MV-4-11 (cell line): ENCODE measurements at regions not wholly inside any gene's neighbourhood (a gene's known extent, or its start where the extent isn't known, plus 50 kb on each side); places are given as distances from the start of the nearest gene placed in this dataset.

ENCODE experiments used
- DNase-seq: peaks from one replicate; lab custom pipeline; 2025; lab: John Stamatoyannopoulos, UW

- DNase-seq, result peak; percentile 10
Measured at GRCh38 chr16:66289051-66289680, 77.3 kb upstream of the CDH5 start.

DNA sequence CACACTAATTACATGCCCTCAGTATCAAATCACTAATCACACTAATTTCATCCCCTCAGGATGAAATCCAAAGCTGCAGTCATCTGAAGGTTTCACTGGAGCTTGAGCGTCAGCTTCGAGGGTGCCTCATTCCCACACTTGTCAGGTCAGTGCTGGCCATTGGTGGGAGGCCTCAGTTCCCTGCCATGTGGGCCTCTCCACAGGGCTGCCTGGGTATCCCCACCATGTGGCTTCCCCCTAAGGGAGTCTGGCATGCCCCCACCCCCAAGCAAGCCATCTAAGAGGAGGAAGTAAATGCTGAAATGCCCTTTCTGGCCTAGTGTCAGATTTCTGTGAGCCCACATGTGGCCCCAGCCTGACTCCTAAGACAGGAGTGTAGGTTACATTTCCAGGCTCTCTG, 78.6 kb upstream of the CDH5 start:
- DNase-seq, result no peak

DNA sequence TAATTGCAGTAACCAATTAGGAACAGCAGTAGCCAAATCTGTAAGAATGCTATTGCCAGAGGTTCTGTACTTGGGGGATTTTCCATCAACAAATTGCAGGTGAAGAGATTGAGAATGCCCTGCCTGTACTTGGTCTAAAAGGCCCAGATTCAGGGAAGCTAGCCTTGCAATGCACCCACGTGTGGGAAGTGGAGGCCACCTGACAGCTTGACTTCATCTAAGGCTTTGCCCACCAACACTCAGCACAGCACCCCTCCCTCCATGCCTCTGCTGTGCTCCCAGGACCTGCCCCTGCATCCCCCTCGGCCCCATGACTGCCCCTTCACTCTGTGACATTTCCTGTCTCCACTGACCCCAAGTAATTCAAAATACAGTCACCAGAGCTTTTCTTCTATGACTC, 79.1 kb upstream of the CDH5 start:
- DNase-seq, result no peak

DNA sequence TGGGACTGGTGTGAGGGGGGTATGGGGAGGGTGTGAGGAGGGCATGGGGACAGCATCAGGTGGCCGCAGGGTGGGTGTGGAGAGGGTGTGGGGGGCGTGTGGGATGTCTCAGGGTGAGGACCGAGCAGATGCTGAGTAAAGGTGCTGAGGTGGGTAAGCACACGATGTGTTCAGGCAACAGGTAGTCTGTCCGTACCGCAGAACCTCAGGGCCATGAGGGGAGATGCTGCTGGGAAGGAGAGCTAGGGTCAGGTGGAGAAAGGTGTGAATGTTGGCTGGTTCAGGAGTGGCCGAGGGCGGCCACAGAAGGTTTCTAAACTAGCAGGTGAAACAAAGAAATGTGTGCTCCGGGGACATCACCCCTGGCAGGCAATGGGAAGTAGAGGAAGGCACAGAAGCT, 80.0 kb upstream of the CDH5 start:
- no peak for DNase-seq

GRCh38 chr16:66278604-66279262, 87.8 kb upstream of the CDH5 start:
- DNase-seq, result no peak

DNA sequence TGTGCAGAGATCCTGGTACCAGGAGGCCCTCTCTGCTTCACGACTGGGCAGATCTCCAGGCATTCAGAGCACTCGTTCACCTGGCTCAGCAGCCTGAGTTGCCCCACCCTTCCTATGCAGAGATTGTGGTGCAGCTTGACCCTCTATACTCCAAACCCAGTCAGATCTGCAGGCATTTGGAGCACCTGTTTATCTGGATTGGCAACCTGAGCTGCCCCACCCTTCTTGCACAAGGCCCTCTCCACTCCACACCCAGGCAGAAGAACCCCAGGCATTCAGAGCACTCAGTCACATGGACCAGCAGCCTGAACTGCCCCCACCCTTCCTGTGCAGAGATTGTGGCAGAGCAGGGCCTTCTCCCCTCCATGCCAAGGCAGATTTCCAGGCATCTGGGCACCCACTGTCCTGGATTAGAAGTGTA, 88.4 kb upstream of the CDH5 start:
- DNase-seq, result no peak

- DNase-seq, result no peak
Measured at GRCh38 chr16:66277311-66278070, 89.0 kb upstream of the CDH5 start.

DNA sequence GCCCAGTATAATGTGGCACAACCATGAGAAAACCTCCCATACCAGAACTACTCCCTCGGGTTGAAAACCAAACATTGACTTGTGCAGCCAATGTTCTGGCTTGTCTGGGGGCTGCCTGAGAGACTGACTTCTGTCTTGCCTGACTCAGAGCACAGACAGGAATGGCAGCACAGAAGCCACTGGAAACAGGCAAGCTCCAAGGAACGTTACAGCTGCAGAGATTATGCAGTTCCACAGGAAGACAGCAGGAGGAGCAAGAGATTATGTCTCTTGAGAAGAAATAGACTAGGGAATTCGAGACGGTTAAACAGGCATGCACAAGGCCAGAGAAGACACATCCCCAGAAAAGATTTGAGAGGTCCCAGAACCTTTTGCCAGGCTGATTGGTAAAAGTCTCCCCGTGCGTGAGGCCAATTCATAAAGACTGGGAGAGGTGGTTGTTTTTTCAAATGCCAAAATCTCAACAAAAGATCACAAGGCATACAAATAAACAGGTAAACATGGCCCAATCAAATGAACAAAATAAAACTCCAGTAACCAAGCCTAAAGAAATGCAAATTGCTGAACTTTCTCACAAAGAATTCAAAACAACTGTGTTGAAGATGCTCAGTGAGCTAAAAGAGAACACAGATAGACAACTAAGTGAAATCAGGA, 90.6 kb upstream of the CDH5 start:
- DNase-seq, result peak; percentile 39

GRCh38 chr16:66274335-66275110, 92.0 kb upstream of the CDH5 start:
- peak; percentile 72 for DNase-seq

- no peak for DNase-seq
Measured at GRCh38 chr16:66273644-66274334, 92.7 kb upstream of the CDH5 start.

DNA sequence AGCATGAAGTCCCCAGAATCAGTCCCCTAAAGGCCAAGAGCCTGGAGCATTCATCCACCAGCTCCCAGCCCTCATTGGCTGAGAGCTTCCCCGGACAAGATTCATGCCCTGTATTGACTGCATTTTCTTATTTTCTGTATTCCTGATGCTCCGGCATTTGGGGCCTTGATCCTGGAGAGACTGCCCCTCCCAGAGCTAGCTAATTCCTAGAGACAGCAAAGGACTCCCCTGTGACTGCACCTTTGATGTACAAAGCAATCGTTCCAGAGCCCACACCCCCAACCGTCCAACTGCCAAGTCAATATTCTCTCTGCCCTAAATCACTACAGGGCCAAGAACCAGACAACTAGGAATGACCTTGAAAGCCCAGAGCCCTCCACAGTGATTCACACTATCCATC, 93.4 kb upstream of the CDH5 start:
- DNase-seq, result no peak

DNA sequence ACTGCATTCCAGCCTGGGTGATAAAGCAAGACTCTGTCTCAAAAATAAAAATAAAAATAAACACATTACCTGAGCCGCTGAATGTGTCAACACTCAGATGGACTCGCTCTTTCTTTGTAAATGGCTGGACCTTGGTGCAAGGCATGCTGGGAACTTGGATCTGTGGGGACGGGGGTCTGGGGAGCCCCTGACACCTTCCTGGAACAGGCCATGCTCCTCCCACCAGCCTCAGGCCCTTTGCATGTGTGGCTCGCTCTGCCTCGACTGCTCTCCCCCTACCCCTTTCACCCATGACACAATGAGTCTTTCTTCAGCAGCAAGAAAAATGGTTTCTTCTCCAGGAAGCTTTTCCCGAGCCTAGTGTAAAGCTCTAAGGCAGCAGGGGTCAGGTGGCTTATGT, 94.0 kb upstream of the CDH5 start:
- no peak for DNase-seq

GRCh38 chr16:66271074-66272060, 95.1 kb upstream of the CDH5 start:
- no peak for DNase-seq

- DNase-seq, result peak; percentile 40
Measured at GRCh38 chr16:66270333-66270927, 96.1 kb upstream of the CDH5 start.

DNA sequence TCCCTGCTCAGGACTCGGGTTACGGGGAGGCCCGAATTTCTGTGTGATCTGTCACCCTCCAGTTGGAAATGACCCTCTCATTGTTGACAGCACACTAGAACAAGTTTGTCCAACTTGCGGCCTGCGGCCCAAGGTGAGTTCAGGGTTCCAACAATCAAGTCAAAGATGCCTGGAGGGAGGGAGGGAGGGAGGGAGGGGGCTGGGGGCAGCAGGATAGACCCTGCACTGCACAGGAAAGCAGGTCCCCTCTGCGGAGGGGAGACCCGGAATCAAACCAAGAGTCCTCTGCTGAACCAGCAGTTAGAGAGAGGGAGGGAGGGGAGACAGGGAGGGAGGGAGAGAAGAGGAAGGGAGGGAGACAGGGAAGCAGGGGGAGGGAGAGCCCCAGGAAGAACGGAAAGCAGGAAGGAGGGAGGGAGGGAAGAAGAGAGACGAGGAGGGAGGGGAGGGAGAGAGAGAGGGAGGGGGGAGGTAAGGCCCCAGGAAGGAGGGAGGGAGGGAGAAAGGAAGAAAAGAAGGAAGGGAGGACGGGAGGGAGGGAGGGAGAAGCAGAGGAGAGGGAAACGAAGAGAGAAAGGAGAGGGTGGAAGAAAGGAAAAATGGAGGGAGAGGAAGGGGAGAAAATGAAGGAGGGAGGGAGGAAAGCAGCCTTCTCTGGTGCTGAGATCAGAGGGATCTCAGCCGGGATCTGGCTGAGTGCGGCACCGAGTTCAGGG, 96.7 kb upstream of the CDH5 start:
- DNase-seq, result no peak

GRCh38 chr16:66267292-66268014, 99.0 kb upstream of the CDH5 start:
- DNase-seq, result no peak

DNA sequence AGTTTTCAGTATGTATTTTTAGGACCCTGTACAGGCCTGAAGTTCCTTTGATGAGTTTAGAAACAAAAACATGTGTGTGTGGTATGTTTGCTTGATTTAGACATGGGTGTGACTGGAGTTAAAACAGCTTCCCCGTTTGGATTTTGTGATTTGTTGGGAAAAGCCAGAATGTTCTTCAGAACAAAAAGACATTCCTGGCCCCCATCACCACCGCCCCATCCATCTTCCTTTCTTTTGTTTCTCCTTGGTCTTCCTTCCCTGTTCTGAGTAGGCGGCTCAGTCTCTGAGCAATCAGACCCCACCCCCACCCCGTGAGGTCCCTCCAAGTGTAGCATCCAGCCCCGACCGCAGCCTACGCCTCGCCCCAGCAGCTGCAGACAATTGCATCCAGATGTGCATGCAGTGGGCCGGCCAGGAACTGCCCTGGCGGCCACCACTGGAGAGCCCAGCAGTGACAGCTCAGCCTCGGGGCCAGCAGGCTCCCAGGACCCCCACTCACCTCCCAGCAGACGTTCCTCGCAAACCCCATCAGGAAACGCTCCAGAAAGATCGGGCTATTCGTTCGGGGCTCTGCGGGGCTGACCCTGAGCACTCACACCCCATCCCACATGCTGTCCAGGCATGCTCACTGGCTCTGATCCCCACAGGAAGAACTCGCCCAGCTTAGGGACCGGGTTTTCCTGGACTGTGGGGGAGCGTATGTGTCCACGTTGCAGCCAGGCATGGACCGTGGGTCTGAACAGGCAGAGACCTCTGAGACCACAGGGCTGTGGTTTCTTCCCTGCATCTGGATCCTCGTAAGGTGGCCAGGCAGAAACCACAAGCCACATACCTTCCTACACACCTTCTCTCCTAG, 99.8 kb upstream of the CDH5 start:
- no peak for DNase-seq
